GM11168 (cell line): ENCODE measurements at regions not wholly inside any gene's neighbourhood (a gene's known extent, or its start where the extent isn't known, plus 50 kb on each side); places are given as distances from the start of the nearest gene placed in this dataset.

Experiments
- in situ Hi-C: fragments of 300-500 bp; cut with MboI; formaldehyde crosslinking; loops from one replicate; pipeline ENCODE4 v1.12.0; 2022; ENCODE audit warnings: low sequenced_read_pairs; ENCODE audit not compliant: unreplicated experiment

GRCh38 chr2:225104321-225104720 is 62.1 kb upstream of the DOCK10 start:
- in situ Hi-C loops: loop anchor here (25.0 kb wide), 1 partner anchor 558 kb away; no protein-coding TSS in a partner anchor

GRCh38 chr2:225103737-225104141 is 61.5 kb upstream of the DOCK10 start:
- in situ Hi-C loops: loop anchor here (25.0 kb wide), 1 partner anchor 559 kb away; no protein-coding TSS in a partner anchor

- in situ Hi-C loops: loop anchor here (25.0 kb wide), 1 partner anchor 561 kb away; no protein-coding TSS in a partner anchor
These were observed 58.6 kb upstream of the DOCK10 start for GRCh38 chr2:225100856-225101294.

- in situ Hi-C loops: loop anchor here (25.0 kb wide), 1 partner anchor 562 kb away; no protein-coding TSS in a partner anchor
These were observed 58.0 kb upstream of the DOCK10 start for GRCh38 chr2:225100269-225100668.

GRCh38 chr2:225097035-225097434 is 54.8 kb upstream of the DOCK10 start:
- in situ Hi-C loops: no loop called here
